ENCODE measurements at regions not wholly inside any gene's neighbourhood (a gene's known extent, or its start where the extent isn't known, plus 50 kb on each side); places are given as distances from the start of the nearest gene placed in this dataset.
"Not testable (repeated sequence)": the region's sequence is repeated elsewhere in the genome, so short reads cannot be mapped to it uniquely, and the experiment has no call there.

- no peak for DNase-seq (ENCODE audit: low spot score)
Observed at GRCh38 chr5:120817044-120817985, 353.2 kb downstream of the PRR16 start.

- no peak for DNase-seq (ENCODE audit: low spot score)
Observed at GRCh38 chr5:120818128-120818527, 354.0 kb downstream of the PRR16 start.

DNA sequence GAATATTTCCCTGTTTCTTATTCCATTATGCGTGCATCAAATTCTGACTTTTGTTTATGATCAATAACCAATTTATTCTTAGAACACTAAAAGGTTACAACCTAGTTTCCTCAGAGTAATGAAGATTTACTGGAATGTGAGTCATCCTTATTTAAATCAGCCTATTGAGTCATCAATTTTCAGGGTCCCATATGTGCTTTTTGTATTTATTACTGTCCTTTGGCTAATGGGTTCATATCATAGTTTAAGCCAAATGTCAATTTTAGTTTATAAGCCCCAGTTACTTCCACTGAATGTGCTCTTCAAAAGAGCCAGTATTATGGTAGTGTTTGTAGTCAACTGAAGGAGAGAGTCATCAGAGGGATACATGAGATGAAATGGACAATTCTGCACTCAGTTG, 359.2 kb downstream of the PRR16 start:
- no peak for DNase-seq (ENCODE audit: low spot score)

DNA sequence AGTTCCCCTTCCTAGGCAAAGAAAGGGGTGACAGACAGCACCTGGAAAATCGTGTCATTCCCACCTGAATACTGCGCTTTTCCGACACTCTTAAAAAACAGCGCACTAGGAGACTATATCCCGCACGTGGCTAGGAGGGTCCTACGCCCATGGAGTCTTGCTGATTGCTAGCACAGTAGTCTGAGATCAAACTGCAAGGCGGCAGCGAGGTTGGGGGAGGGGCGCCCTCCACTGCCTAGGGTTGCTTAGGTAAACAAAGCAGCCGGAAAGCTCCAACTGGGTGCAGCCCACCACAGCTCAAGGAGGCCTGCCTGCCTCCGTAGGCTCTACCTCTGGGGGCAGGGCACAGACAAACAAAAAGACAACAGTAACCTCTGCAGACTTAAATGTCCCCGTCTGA, 367.5 kb downstream of the PRR16 start:
- DNase-seq (ENCODE audit: low spot score) = not testable (repeated sequence)

DNA sequence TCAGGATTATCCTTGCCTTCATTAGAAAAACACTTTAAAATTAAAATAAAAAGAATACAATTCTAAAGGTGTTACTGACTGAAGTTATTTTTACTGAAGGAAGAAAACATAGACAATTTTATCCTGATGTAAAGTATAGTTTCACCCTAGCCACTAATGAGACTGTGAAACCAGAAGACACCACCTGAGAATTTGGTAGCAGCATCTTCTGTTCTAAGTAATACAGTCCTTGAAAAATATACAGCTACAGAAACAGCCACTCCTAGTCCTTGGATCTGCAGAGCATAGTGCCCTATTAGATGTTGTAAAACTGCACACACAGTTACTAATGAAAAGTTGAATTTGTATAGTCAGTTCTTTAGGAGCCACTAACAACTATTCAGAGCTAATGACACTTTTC, 377.7 kb downstream of the PRR16 start:
- no peak for DNase-seq (ENCODE audit: low spot score)

GRCh38 chr5:120843390-120843980, 379.4 kb downstream of the PRR16 start:
- DNase-seq (ENCODE audit: low spot score) = no peak

GRCh38 chr5:120848883-120849282, 384.8 kb downstream of the PRR16 start:
- no peak for DNase-seq (ENCODE audit: low spot score)

DNA sequence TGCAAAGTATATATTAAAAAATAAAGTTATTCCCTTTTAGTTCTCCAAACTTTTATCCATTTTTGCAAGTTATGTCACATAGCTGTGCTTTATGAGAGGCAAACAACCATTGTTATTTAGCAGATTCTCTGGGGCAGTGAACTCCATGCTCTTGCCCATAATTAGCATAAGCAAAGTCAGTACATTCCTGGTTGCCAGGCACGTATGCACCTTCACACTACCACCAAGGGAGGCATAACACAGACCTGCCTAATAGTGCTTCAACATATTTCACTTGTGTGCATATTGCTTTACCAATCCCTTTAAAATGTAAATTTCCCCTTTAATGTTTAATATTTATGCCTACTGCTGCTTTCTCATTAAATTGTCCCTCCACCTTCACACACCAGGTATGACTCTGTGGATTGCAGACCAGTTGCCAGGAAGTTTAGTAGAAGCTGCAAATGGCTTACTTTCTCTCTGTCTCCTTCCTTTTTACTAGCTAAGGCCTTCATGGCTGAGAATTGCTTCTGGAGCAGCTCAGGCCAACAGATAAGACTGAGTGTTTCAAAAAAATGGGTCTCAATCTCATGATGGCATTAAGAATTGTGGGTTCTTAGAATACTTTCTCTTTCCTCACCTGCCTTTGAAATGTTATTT, 388.2 kb downstream of the PRR16 start:
- no peak for DNase-seq (ENCODE audit: low spot score)

DNA sequence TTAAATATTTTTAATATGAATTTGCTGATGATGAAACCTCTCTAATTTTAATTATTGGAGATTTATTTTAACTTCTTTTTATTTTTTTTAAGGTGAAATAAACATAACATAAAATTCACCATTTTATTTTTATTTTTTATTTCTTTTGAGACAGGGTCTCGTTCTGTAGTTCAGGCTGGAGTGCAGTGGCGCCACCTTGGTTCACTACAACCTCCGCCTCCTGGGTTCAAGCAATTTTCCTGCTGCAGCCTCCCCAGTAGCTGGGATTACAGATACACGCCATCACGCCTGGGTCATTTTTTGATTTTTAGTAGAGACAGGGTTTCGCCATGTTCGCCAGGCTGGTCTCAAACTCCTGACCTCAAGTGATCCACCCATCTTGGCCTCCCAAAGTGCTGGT, 402.9 kb downstream of the PRR16 start:
- no peak for DNase-seq (ENCODE audit: low spot score)

GRCh38 chr5:120869831-120870230, 405.7 kb downstream of the PRR16 start:
- DNase-seq (ENCODE audit: low spot score) = no peak

DNA sequence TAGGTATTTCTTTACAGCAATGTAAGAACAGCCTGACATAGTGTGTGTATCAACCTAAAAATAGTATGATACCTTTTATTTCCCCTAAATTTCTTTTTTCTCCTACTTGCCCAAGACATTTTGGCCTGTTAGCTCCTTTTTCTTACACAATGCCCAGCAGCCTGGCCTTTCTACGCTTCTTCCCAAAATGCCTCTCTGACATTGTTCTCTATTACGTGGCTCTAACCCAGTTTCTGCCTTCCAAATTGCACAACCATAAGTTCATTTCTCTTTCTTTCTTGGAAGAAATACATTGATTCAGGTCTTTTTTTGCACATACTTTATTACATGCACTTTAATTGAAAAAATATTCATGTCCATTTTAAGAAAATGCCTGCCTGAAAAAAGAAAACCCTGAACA, 408.2 kb downstream of the PRR16 start:
- no peak for DNase-seq (ENCODE audit: low spot score)

GRCh38 chr5:120873083-120873482, 409.0 kb downstream of the PRR16 start:
- DNase-seq (ENCODE audit: low spot score) = no peak

DNA sequence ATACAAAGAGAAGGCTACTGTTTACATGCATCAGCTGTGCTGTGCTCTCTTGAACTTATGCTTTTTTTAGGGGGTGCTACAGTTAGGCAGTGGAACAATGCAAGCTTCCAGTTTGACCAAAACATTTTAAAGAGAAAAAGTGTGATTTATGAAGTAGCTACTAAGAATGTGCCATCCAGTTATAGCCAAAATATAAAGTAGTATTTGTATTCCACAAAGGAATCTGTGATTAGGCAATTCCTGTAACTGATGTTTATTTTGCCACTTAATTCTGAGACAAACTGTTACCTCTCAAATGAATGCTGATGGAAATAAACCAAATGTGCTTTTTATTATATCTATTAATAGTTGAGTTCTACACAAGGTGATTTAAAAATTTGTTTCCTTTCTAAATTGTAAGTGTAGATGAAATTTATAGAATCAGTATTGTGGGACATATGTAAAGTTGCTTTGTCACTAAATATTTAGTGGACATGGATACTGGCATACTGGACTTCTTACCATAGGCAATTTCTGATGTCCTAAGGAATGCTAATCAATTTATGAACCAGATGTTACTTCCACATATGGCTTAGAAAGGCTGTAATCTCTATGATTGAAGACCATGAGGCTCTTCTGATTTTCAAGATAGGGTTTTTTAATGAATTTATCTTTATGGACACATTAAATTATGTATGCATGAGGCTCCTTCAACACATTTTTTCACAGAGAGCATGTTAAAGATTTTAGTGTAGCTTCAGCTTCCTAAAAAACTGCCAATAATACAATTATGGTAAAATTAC, 410.2 kb downstream of the PRR16 start:
- DNase-seq (ENCODE audit: low spot score) = no peak

DNA sequence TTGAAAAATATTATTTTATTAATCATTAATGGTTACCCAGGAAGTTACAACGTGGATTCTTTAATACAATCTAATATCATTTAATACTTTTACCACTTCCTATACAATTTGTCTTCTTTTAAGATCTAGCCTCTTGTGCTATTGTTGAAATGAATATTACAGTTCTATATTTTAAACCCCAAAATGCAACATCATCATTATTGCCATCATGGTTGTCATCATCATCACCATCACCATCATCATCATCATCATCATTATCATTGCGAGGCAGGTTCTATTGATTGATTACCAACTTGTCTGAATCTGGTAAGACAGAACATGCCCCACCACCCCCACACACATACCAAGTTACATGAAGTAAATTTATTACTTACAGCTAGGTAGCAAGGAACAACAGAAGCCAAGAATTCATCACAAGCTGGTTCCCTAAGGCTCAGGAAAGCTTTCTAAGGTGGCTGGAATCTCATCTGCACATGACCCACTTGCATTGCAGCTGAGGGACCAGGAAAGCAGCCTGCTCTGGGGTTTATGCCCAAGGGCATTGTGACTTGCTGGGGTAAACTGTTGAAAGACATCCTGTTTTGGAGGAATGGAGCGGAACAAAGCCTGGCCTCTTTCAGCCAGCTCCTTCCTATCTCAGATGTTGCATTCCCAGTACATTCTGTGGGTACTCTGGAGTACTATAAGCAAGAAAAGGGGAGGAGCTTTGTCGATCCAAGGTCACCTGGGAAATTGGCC, 418.1 kb downstream of the PRR16 start:
- DNase-seq (ENCODE audit: low spot score) = no peak

DNA sequence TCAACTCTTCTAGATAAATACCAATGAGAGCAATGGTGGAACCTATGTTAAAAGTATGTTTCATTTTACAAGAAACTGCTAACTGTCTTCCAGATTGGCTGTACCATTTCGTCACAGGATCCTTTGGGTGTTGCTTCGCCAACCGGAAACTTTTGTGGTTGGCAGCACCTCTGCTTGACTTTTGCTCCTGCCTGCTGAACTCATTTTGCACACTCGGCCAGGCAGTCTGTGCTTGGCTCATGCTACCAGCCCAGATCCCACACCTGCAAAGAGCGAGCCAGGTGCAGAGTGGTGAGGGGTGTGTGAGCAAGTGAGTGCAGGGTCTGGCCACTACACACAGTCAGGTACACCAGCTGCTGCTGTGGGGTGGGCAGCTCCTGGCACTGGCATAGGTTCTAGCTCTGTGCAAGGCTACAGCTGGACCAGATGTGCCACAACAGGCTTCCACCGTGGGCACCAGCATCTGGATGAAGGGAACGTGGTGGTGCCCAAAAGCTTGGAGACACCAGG, 422.3 kb downstream of the PRR16 start:
- DNase-seq (ENCODE audit: low spot score) = no peak

DNA sequence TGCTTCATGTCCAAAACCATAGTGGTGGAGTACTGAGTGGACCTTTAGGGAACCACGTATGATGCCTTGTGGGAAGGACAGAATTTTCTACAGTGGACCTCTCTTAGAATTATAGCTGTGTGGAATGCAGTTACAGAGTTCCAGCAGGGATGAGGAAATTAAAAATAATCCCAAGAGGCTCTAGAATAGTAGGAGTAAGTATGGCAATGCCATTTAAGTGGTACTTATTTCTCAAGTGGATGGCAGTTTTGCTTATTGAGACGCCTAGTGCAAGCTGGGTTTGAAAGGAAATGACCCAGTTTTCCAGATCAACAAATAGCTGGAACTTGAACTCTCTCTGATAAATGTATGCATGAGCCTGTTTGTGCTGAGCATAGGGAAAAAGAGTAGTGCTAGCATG, 431.6 kb downstream of the PRR16 start:
- DNase-seq (ENCODE audit: low spot score) = no peak

DNA sequence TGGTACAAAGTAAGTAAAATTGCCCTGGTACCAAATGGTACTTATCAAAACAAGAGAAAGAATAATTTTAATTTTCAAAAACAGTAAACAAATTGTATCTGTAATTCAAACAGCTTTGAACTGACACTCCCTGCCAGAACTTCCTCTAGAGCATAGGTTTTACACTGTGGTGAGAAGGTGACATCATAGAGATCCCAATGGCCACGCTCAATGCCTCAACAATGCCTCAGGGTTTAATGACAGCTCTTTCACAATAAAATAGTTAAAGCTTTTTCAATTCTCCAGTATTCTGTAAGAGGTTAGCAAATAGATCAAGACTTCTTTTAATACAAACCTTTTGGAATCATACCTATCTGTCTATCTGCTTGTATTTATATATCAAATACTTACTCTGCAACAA, 437.1 kb downstream of the PRR16 start:
- no peak for DNase-seq (ENCODE audit: low spot score)

GRCh38 chr5:120907953-120908352, 443.9 kb downstream of the PRR16 start:
- DNase-seq (ENCODE audit: low spot score) = no peak

- no peak for DNase-seq (ENCODE audit: low spot score)
Observed at GRCh38 chr5:120910629-120911028, 446.5 kb downstream of the PRR16 start.

DNA sequence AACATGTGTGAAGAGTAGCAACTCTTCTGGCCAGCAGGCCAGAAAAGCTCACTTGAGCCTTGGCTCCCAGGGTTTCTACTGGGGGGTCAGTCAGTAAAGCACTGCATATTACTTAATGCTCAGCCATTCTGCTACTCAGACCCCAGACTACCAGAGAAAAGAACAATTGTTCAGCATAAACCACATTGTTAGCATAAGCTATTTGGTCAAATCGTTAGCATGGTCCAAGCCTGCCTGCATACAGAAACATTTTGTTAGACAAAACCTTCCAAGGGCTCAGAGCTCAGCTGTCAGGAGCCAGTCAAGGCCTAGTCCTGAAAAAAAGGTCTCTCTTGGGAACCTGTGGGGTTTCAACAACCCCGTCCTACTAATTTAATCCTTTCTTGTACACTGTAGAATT, 449.3 kb downstream of the PRR16 start:
- no peak for DNase-seq (ENCODE audit: low spot score)

DNA sequence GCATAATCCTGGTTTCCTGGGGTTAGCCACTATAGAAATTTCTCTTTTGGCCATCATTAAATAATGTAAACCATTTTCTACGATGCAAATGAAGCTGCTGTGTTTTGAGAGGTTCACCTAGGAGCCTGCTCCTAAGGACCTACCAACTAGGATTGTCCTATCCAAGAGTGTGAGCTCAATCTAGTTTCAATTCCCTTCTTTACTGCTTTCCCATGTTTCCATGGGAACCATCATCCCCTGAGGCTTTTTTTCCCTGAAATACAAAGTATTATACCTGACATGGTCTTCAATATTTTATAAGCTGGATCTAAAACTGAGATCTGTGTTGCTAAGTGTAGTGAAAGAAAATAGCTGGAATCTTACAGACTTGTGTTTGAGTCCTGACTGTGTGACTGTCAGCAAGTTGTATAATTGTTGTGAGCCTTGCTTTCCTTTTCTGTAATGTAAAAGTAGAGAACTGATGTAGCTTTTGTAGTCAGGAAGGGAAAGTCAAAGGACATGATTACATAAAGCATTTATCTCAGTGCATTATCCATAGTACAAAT, 453.2 kb downstream of the PRR16 start:
- no peak for DNase-seq (ENCODE audit: low spot score)
